ENCODE measurements at regions not wholly inside any gene's neighbourhood (a gene's known extent, or its start where the extent isn't known, plus 50 kb on each side); places are given as distances from the start of the nearest gene placed in this dataset.
"Not testable (repeated sequence)": the region's sequence is repeated elsewhere in the genome, so short reads cannot be mapped to it uniquely, and the experiment has no call there.

DNA sequence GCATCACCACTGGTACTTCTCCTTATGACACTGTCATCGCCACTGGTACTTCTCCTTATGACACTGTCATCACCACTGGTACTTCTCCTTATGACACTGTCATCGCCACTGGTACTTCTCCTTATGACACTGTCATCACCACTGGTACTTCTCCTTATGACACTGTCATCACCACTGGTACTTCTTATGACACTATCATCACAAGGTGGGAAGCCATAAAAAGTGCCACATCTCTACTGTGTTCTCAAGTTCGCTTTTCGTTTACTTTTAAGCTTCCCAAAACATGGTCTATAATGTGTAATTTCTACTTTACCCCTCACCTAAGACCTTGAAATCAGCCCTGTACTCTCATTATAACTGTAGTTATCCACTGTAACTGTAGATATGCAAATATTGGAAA, 745.4 kb upstream of the CHAC2 start:
- not testable (repeated sequence) for H3K9ac ChIP-seq (ENCODE audit: low read depth in 1 of 3, low read length in 3 of 3); H3K9me3 ChIP-seq (ENCODE audit: control insufficient read depth in 3 of 3, low read length in 3 of 3); H3K36me3 ChIP-seq (ENCODE audit: control insufficient read depth in 3 of 3, insufficient read depth in 3 of 3, low read length in 3 of 3); H3K27ac ChIP-seq (ENCODE audit: low read depth, low read length); H3K4me1 ChIP-seq (ENCODE audit: control insufficient read depth in 3 of 3, insufficient read depth in 3 of 3, low read length in 3 of 3); H3K27me3 ChIP-seq (ENCODE audit: control insufficient read depth in 3 of 3, insufficient read depth in 3 of 3, low read length in 3 of 3); H3K4me3 ChIP-seq (ENCODE audit: low read length in 3 of 3)

DNA sequence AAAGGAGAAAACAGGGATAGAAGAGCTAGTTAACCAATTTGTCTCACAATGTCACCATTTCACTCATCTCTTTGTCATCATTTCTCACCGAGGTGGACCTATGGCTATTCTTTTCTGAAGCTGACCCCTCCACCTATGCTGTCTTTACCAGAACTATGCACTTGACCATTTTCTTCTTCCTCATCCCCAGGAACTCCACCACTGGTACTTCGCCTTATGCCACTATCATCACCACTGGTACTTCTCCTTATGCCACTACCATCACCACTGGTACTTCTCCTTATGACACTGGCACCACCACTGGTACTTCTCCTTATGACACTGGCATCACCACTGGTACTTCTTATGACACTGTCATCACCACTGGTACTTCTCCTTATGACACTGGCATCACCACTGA, 745.8 kb upstream of the CHAC2 start:
- Histone ChIP-seq H3K4me1 (ENCODE audit: control insufficient read depth in 3 of 3, insufficient read depth in 3 of 3, low read length in 3 of 3) (no peaks in the 10 kb centered on the region), H3K9me3 (ENCODE audit: control insufficient read depth in 3 of 3, low read length in 3 of 3) (no peaks in the 10 kb centered on the region), H3K4me3 (ENCODE audit: low read length in 3 of 3) (no peak overlapping the region), H3K27me3 (ENCODE audit: control insufficient read depth in 3 of 3, insufficient read depth in 3 of 3, low read length in 3 of 3) (no peaks in the 10 kb centered on the region), H3K36me3 (ENCODE audit: control insufficient read depth in 3 of 3, insufficient read depth in 3 of 3, low read length in 3 of 3) (no peaks in the 10 kb centered on the region), H3K27ac (ENCODE audit: low read depth, low read length) (no peak overlapping the region), H3K9ac (ENCODE audit: low read depth in 1 of 3, low read length in 3 of 3) (no peak overlapping the region)

DNA sequence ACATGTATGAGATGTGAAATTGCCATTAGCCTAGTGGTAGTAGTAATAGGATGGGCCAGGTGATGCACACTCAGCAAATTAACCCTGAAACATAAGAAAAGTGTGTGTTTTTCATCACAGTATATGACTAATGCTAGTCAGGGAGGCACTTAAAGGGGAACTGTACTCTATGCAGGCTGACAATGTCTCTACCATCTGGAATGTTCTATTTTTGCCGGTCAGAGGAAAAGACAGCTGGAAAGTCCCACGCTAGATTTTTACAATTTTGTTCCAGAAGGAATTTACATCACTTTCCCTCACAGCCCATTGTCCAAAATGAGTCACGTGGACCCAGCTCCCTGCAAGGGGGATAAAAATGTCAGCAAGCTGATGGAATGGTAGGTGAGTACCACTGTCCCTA, 746.3 kb upstream of the CHAC2 start:
- no peak overlapping the region for H3K27ac ChIP-seq (ENCODE audit: low read depth, low read length)
- no peaks in the 10 kb centered on the region for H3K36me3 ChIP-seq (ENCODE audit: control insufficient read depth in 3 of 3, insufficient read depth in 3 of 3, low read length in 3 of 3)
- H3K4me1 ChIP-seq (ENCODE audit: control insufficient read depth in 3 of 3, insufficient read depth in 3 of 3, low read length in 3 of 3) = no peaks in the 10 kb centered on the region
- no peak overlapping the region for H3K4me3 ChIP-seq (ENCODE audit: low read length in 3 of 3)
- no peak overlapping the region for H3K9ac ChIP-seq (ENCODE audit: low read depth in 1 of 3, low read length in 3 of 3)
- H3K27me3 ChIP-seq (ENCODE audit: control insufficient read depth in 3 of 3, insufficient read depth in 3 of 3, low read length in 3 of 3) = no peaks in the 10 kb centered on the region
- no peaks in the 10 kb centered on the region for H3K9me3 ChIP-seq (ENCODE audit: control insufficient read depth in 3 of 3, low read length in 3 of 3)

DNA sequence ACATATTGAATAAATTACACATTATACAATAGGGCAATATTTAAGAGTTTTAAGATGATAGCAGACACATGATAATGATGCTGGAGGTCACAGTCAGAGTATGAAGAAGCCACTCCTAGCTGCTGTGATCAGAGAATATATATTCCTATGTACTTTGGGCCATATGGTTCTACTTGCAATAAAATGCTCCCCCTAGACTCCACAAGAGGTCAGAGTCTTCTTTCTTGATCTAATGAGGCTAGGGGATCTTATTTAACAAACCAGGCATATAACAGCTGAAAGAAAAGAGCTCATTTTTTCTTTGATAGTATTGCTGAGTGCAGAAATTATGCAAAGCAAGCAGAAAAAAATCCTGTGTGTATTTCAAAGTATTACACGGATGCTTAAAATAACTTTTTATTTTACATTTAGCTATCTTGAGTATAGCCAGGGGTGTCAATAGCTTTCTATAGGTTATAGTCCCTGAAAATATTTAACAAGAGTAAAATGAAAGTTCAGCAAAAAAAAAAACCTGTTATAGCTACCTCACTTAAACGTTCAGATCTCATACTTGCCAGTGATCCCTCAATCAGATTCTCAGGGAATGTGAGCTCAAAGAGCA, 748.7 kb upstream of the CHAC2 start:
- Histone ChIP-seq H3K4me3 (ENCODE audit: low read length in 3 of 3) (no peak overlapping the region), H3K36me3 (ENCODE audit: control insufficient read depth in 3 of 3, insufficient read depth in 3 of 3, low read length in 3 of 3) (no peaks in the 10 kb centered on the region), H3K27ac (ENCODE audit: low read depth, low read length) (no peak overlapping the region), H3K9me3 (ENCODE audit: control insufficient read depth in 3 of 3, low read length in 3 of 3) (no peaks in the 10 kb centered on the region), H3K4me1 (ENCODE audit: control insufficient read depth in 3 of 3, insufficient read depth in 3 of 3, low read length in 3 of 3) (no peaks in the 10 kb centered on the region), H3K27me3 (ENCODE audit: control insufficient read depth in 3 of 3, insufficient read depth in 3 of 3, low read length in 3 of 3) (no peaks in the 10 kb centered on the region), H3K9ac (ENCODE audit: low read depth in 1 of 3, low read length in 3 of 3) (no peak overlapping the region)

DNA sequence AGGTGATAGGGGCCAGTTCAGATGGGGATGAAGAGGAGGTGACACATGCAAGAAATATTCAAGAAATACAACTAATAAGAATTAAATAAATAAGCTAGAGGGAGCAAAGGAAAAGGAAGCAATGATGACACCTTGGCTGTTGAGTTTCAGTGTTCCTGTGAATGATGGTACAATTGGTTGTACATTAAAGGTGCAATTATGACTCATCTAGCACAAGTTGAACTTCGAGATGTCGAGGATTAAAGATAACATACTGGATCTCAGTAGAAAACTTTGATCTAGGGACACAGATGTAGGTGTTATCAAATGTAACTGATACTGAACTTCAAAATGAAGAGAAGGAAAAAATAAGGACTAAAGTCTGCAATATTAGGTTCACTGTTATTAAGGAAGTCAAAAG, 760.6 kb upstream of the CHAC2 start:
- Histone ChIP-seq H3K9ac (ENCODE audit: low read depth in 1 of 3, low read length in 3 of 3) (no peak overlapping the region), H3K27ac (ENCODE audit: low read depth, low read length) (no peak overlapping the region), H3K27me3 (ENCODE audit: control insufficient read depth in 3 of 3, insufficient read depth in 3 of 3, low read length in 3 of 3) (no peaks in the 10 kb centered on the region), H3K4me3 (ENCODE audit: low read length in 3 of 3) (no peak overlapping the region), H3K4me1 (ENCODE audit: control insufficient read depth in 3 of 3, insufficient read depth in 3 of 3, low read length in 3 of 3) (no peaks in the 10 kb centered on the region), H3K36me3 (ENCODE audit: control insufficient read depth in 3 of 3, insufficient read depth in 3 of 3, low read length in 3 of 3) (no peaks in the 10 kb centered on the region), H3K9me3 (ENCODE audit: control insufficient read depth in 3 of 3, low read length in 3 of 3) (no peaks in the 10 kb centered on the region)

DNA sequence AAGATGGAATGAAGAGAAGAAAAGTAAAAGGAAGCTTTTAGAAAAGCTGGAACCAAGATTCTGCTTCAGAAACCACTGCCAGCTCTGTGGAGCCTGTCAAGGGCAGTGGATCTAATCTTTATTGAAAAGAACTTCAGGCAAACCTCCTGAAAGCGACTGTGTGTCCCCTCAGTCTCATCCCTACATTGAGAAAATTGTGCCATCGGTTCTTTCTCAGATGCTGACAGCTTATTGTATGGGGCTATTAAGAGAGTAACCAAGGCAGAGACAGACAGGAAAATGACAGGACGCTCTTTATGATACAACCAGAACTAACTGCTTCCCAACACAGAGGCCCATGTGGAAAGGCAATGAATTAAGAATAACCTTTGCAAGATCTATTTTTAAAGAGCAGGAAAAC, 763.2 kb upstream of the CHAC2 start:
- Histone ChIP-seq H3K9ac (ENCODE audit: low read depth in 1 of 3, low read length in 3 of 3) (no peak overlapping the region), H3K4me1 (ENCODE audit: control insufficient read depth in 3 of 3, insufficient read depth in 3 of 3, low read length in 3 of 3) (no peaks in the 10 kb centered on the region), H3K36me3 (ENCODE audit: control insufficient read depth in 3 of 3, insufficient read depth in 3 of 3, low read length in 3 of 3) (no peaks in the 10 kb centered on the region), H3K4me3 (ENCODE audit: low read length in 3 of 3) (no peak overlapping the region), H3K27ac (ENCODE audit: low read depth, low read length) (no peak overlapping the region), H3K27me3 (ENCODE audit: control insufficient read depth in 3 of 3, insufficient read depth in 3 of 3, low read length in 3 of 3) (no peaks in the 10 kb centered on the region), H3K9me3 (ENCODE audit: control insufficient read depth in 3 of 3, low read length in 3 of 3) (no peaks in the 10 kb centered on the region)

DNA sequence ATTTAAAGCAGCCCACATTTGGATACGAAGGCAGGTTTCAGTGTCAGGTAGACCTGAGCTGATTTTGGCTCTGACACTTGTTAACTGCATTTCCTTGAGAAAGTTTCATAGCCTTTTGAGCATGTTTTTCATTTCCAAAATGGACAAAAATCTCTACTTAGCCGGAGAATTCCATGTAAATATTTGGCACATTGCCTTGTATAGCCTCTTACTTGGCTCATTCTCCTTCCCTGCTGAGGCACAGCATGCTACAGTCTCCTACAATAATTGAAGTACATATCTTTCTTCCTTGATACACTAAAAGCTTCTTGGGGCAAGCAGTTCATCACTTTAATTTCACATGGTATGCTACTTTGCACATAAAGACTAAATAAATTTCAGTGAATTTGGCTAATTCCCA, 772.2 kb upstream of the CHAC2 start:
- no peaks in the 10 kb centered on the region for H3K27me3 ChIP-seq (ENCODE audit: control insufficient read depth in 3 of 3, insufficient read depth in 3 of 3, low read length in 3 of 3)
- H3K9me3 ChIP-seq (ENCODE audit: control insufficient read depth in 3 of 3, low read length in 3 of 3) = peaks cover 0 to 3% (median 0%) of the 10 kb centered on the region in 3 donors
- H3K27ac ChIP-seq (ENCODE audit: low read depth, low read length) = no peak overlapping the region
- H3K9ac ChIP-seq (ENCODE audit: low read depth in 1 of 3, low read length in 3 of 3) = no peak overlapping the region
- no peak overlapping the region for H3K4me3 ChIP-seq (ENCODE audit: low read length in 3 of 3)
- no peaks in the 10 kb centered on the region for H3K4me1 ChIP-seq (ENCODE audit: control insufficient read depth in 3 of 3, insufficient read depth in 3 of 3, low read length in 3 of 3)
- no peaks in the 10 kb centered on the region for H3K36me3 ChIP-seq (ENCODE audit: control insufficient read depth in 3 of 3, insufficient read depth in 3 of 3, low read length in 3 of 3)

DNA sequence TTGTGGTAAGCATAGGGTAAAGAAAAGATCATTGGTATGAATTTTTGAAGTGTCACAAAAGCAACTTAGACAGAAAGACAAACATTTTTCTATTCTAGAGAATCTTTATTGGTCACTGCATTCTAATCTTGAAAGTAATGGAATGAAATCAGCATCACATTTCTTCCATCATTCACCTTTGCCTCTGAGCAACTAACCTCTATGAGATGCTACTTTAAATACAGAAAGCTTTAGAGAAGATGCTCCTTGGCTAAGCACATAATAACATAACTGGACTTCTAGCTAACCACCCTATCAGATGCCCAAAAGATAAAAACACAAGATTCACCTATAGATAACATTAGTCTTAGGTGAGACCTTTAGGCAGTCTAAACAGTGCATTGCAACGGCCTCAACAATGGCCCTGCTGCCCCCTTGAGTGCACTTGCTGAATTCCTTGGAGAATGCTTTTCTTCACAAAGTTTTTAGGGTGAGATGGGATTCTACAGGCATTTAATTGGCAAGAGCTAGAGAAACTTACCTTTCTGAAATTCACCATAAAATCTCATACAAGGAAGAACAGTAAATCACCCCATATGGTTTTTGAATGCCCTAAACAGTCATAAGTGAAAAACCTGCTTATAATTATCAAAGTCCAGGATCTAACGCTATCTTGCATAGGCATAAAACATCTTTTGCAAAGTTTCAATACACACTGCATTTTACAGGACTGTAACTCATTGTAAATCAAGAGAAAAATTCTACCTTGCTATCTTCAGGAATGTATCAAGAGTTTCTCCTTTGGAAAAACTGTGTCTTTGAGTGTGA, 791.3 kb upstream of the CHAC2 start:
- Histone ChIP-seq H3K9ac (ENCODE audit: low read depth in 1 of 3, low read length in 3 of 3) (no peak overlapping the region), H3K9me3 (ENCODE audit: control insufficient read depth in 3 of 3, low read length in 3 of 3) (no peaks in the 10 kb centered on the region), H3K27me3 (ENCODE audit: control insufficient read depth in 3 of 3, insufficient read depth in 3 of 3, low read length in 3 of 3) (no peaks in the 10 kb centered on the region), H3K36me3 (ENCODE audit: control insufficient read depth in 3 of 3, insufficient read depth in 3 of 3, low read length in 3 of 3) (no peaks in the 10 kb centered on the region), H3K4me3 (ENCODE audit: low read length in 3 of 3) (no peak overlapping the region), H3K27ac (ENCODE audit: low read depth, low read length) (no peak overlapping the region), H3K4me1 (ENCODE audit: control insufficient read depth in 3 of 3, insufficient read depth in 3 of 3, low read length in 3 of 3) (no peaks in the 10 kb centered on the region)

DNA sequence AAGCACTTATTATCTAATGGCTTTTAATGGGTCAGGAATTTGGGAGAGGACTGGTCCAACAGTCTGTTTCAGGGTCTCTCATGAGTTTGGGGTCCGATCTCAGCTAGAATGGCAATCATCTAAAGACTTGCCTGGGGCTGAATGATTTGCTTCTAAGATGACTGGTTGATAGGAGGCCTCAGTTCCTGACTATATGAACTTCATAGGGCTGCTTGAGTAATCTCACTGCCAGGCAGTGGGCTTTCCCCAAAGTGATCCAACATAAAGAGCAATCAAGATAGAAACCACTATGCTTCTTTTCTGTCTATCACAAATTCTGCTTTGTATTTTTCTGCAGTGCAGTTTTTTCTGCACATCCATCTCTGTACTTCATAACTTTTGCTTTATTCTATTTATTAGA, 793.5 kb upstream of the CHAC2 start:
- no peaks in the 10 kb centered on the region for H3K4me1 ChIP-seq (ENCODE audit: control insufficient read depth in 3 of 3, insufficient read depth in 3 of 3, low read length in 3 of 3)
- H3K4me3 ChIP-seq (ENCODE audit: low read length in 3 of 3) = no peak overlapping the region
- H3K27me3 ChIP-seq (ENCODE audit: control insufficient read depth in 3 of 3, insufficient read depth in 3 of 3, low read length in 3 of 3) = no peaks in the 10 kb centered on the region
- H3K27ac ChIP-seq (ENCODE audit: low read depth, low read length) = no peak overlapping the region
- H3K9me3 ChIP-seq (ENCODE audit: control insufficient read depth in 3 of 3, low read length in 3 of 3) = no peaks in the 10 kb centered on the region
- H3K9ac ChIP-seq (ENCODE audit: low read depth in 1 of 3, low read length in 3 of 3) = no peak overlapping the region
- H3K36me3 ChIP-seq (ENCODE audit: control insufficient read depth in 3 of 3, insufficient read depth in 3 of 3, low read length in 3 of 3) = no peaks in the 10 kb centered on the region

DNA sequence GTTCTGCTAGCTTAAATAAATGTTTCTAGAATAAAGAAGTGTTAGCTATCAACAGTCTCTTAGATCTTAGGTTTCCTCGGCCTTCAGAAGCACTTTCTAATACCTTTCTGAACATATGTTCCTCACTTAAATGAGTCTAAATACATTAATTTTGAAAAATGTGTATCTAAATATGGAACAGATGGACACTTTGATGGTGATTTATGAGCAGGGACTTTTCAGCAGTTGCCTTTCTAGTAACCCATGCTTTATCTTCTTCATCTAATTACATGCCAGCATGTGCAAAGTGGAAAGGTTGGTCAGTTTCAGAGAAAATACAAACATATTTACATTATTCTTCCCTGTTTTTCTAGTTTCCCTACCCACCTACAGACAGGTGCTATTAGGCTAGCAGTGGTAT, 797.0 kb upstream of the CHAC2 start:
- Histone ChIP-seq H3K4me3 (ENCODE audit: low read length in 3 of 3) (no peak overlapping the region), H3K27ac (ENCODE audit: low read depth, low read length) (no peak overlapping the region), H3K4me1 (ENCODE audit: control insufficient read depth in 3 of 3, insufficient read depth in 3 of 3, low read length in 3 of 3) (no peaks in the 10 kb centered on the region), H3K36me3 (ENCODE audit: control insufficient read depth in 3 of 3, insufficient read depth in 3 of 3, low read length in 3 of 3) (no peaks in the 10 kb centered on the region), H3K27me3 (ENCODE audit: control insufficient read depth in 3 of 3, insufficient read depth in 3 of 3, low read length in 3 of 3) (no peaks in the 10 kb centered on the region), H3K9ac (ENCODE audit: low read depth in 1 of 3, low read length in 3 of 3) (no peak overlapping the region), H3K9me3 (ENCODE audit: control insufficient read depth in 3 of 3, low read length in 3 of 3) (no peaks in the 10 kb centered on the region)
